Suprapubic skin (tissue), 3 donors: ENCODE measurements at regions not wholly inside any gene's neighbourhood (a gene's known extent, or its start where the extent isn't known, plus 50 kb on each side); places are given as distances from the start of the nearest gene placed in this dataset.

ENCODE experiments used
- POLR2AphosphoS5 ChIP-seq, 3 donors: sonication (generic); formaldehyde crosslinking; IDR thresholded peaks; one replicate each; pipeline ENCODE4 v1.6.1; 2017; ENCODE audit warnings: antibody characterized with exemption in 3 of 3
- TF ChIP-seq, protein P1 (sequence below), 2 donors: fragments of 200-600 bp in 1 of 2; fragments of 450-650 bp in 1 of 2; sonication (generic) in 1 of 2; IDR thresholded peaks; one replicate each; pipeline ENCODE4 v1.5.1; 2016 to 2019; ENCODE audit warnings: antibody characterized with exemption in 2 of 2, mild to moderate bottlenecking in 1 of 2, moderate library complexity in 1 of 2

DNA sequence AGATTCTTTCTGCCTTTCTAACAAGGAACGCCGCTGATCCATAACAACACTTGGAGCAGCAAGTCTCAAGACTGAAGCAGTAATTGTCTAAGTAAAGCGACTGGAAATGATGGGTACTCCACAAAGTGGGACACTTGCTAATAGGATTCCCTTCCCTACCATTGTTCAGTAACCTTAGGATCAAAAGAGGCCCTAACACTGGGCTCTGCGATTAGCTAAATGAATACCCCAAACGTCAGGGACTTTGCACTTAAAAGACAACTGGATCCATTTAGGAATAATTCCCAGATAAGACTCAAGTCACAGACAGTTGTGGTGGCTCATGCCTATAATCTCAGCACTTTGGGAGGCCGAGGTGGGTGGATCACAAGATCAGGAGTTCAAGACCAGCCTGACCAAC is 221.9 kb upstream of the FGGY start:
- TF ChIP-seq, protein P1, sequence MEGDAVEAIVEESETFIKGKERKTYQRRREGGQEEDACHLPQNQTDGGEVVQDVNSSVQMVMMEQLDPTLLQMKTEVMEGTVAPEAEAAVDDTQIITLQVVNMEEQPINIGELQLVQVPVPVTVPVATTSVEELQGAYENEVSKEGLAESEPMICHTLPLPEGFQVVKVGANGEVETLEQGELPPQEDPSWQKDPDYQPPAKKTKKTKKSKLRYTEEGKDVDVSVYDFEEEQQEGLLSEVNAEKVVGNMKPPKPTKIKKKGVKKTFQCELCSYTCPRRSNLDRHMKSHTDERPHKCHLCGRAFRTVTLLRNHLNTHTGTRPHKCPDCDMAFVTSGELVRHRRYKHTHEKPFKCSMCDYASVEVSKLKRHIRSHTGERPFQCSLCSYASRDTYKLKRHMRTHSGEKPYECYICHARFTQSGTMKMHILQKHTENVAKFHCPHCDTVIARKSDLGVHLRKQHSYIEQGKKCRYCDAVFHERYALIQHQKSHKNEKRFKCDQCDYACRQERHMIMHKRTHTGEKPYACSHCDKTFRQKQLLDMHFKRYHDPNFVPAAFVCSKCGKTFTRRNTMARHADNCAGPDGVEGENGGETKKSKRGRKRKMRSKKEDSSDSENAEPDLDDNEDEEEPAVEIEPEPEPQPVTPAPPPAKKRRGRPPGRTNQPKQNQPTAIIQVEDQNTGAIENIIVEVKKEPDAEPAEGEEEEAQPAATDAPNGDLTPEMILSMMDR (IDR thresholded peaks at IDR 0.05): no peak
- TF ChIP-seq POLR2AphosphoS5 (IDR thresholded peaks at IDR 0.05): no peak
